H9 (cell line): ENCODE measurements at regions not wholly inside any gene's neighbourhood (a gene's known extent, or its start where the extent isn't known, plus 50 kb on each side); places are given as distances from the start of the nearest gene placed in this dataset.

Experiments
- DNase-seq: peaks from one replicate; pipeline ENCODE4 v3.0.0-alpha.2; 2017
- H2AFZ ChIP-seq: one replicate; pipeline ENCODE4 v1.6.1; 2013; ENCODE audit warnings: mild to moderate bottlenecking, low read length, control low read depth, moderate library complexity
- H2AK5ac ChIP-seq: 2 replicates; pipeline ENCODE4 v1.6.1; 2013; ENCODE audit warnings: low read length, control low read depth, mixed read lengths; ENCODE audit not compliant: insufficient read length
- H2BK120ac ChIP-seq: one replicate; pipeline ENCODE4 v1.6.1; 2013; ENCODE audit warnings: low read depth, mild to moderate bottlenecking, low read length, control low read depth, inconsistent platforms; ENCODE audit not compliant: poor library complexity, severe bottlenecking
- H2BK12ac ChIP-seq: 2 replicates; pipeline ENCODE4 v1.6.1; 2013; ENCODE audit warnings: low read length, control low read depth, mixed read lengths, low read depth; ENCODE audit not compliant: insufficient read length
- H2BK15ac ChIP-seq: 2 replicates; pipeline ENCODE4 v1.6.1; 2013; ENCODE audit warnings: low read depth, low read length, control low read depth
- H2BK20ac ChIP-seq: one replicate; pipeline ENCODE4 v1.6.1; 2013; ENCODE audit warnings: low read depth, mild to moderate bottlenecking, low read length, control low read depth, inconsistent platforms; ENCODE audit not compliant: poor library complexity, severe bottlenecking
- H2BK5ac ChIP-seq: 2 replicates; pipeline ENCODE4 v1.6.1; 2013; ENCODE audit warnings: low read length, control low read depth, mixed read lengths; ENCODE audit not compliant: insufficient read length
- H3K14ac ChIP-seq: 2 replicates; pipeline ENCODE4 v1.6.1; 2013; ENCODE audit warnings: low read length, control low read depth; ENCODE audit not compliant: insufficient read depth
- H3K18ac ChIP-seq: 2 replicates; pipeline ENCODE4 v1.6.1; 2013; ENCODE audit warnings: low read depth, mild to moderate bottlenecking, mixed read lengths, low read length, control low read depth; ENCODE audit not compliant: insufficient read length
- H3K23ac ChIP-seq: 2 replicates; pipeline ENCODE4 v1.6.1; 2013; ENCODE audit warnings: low read length, control low read depth, mixed read lengths, low read depth; ENCODE audit not compliant: insufficient read length
- H3K23me2 ChIP-seq: 2 replicates; pipeline ENCODE4 v1.6.1; 2013; ENCODE audit warnings: low read depth, mild to moderate bottlenecking, mixed read lengths, low read length, control low read depth; ENCODE audit not compliant: insufficient read length, poor library complexity, severe bottlenecking
- H3K27ac ChIP-seq: 2 replicates; pipeline ENCODE4 v1.5.1; 2013; ENCODE audit warnings: low read length, control low read depth, mixed read lengths, low read depth; ENCODE audit not compliant: insufficient read length
- H3K27me3 ChIP-seq: 2 replicates; pipeline ENCODE4 v1.6.1; 2013; ENCODE audit warnings: low read length, control low read depth, inconsistent platforms; ENCODE audit not compliant: insufficient read depth
- H3K4ac ChIP-seq: 2 replicates; pipeline ENCODE4 v1.6.1; 2013; ENCODE audit warnings: low read depth, mild to moderate bottlenecking, control low read depth, inconsistent platforms, low read length, moderate library complexity
- H3K4me1 ChIP-seq: 2 replicates; pipeline ENCODE4 v1.6.1; 2013; ENCODE audit warnings: low read length, control low read depth, inconsistent platforms; ENCODE audit not compliant: insufficient read depth
- H3K4me2 ChIP-seq: 2 replicates; pipeline ENCODE4 v1.6.1; 2013; ENCODE audit warnings: low read length, control low read depth, mixed read lengths; ENCODE audit not compliant: insufficient read length, insufficient read depth
- H3K56ac ChIP-seq: 2 replicates; pipeline ENCODE4 v1.6.1; 2013; ENCODE audit warnings: low read depth, mild to moderate bottlenecking, mixed read lengths, low read length, control low read depth; ENCODE audit not compliant: insufficient read length
- H3K79me1 ChIP-seq: 2 replicates; pipeline ENCODE4 v1.6.1; 2013; ENCODE audit warnings: low read depth, mild to moderate bottlenecking, moderate library complexity, low read length, control low read depth, inconsistent platforms; ENCODE audit not compliant: insufficient read depth, poor library complexity, severe bottlenecking
- H3K79me2 ChIP-seq: 2 replicates; pipeline ENCODE4 v1.6.1; 2013; ENCODE audit warnings: low read length, control low read depth, inconsistent platforms; ENCODE audit not compliant: insufficient read depth
- H3K9ac ChIP-seq: 2 replicates; pipeline ENCODE4 v1.6.1; 2013; ENCODE audit warnings: low read length, control low read depth, mixed read lengths; ENCODE audit not compliant: insufficient read length; ENCODE audit errors: extremely low read depth
- H3K9me3 ChIP-seq: one replicate; pipeline ENCODE4 v1.6.1; 2013; ENCODE audit warnings: low read depth, low read length, inconsistent platforms; ENCODE audit not compliant: control insufficient read depth
- H3T11ph ChIP-seq: one replicate; pipeline ENCODE4 v1.6.1; 2013; ENCODE audit warnings: mild to moderate bottlenecking, low read length, control low read depth, inconsistent platforms
- H4K20me1 ChIP-seq: one replicate; pipeline ENCODE4 v1.6.1; 2013; ENCODE audit not compliant: control insufficient read depth, insufficient read length, insufficient read depth
- H4K5ac ChIP-seq: 2 replicates; pipeline ENCODE4 v1.6.1; 2013; ENCODE audit warnings: low read depth, mild to moderate bottlenecking, mixed read lengths, low read length, control low read depth; ENCODE audit not compliant: insufficient read length
- H4K8ac ChIP-seq: replicated peaks from 2 replicates; pipeline ENCODE4 v1.6.1; 2013; ENCODE audit warnings: low read length, control low read depth, mixed read lengths, low read depth; ENCODE audit not compliant: insufficient read length
- H4K91ac ChIP-seq: 2 replicates; pipeline ENCODE4 v1.6.1; 2013; ENCODE audit warnings: low read depth, mild to moderate bottlenecking, moderate library complexity, mixed read lengths, low read length, control low read depth; ENCODE audit not compliant: insufficient read length
- H3K27ac Mint-ChIP-seq, 3 experiments: 2 replicates in 2 of 3; 3 replicates in 1 of 3; pipeline ENCODE4 v1.8.0; 2020 to 2021; ENCODE audit warnings: mixed read lengths in 3 of 3, mild to moderate bottlenecking in 1 of 3, moderate library complexity in 1 of 3
- H3K27me3 Mint-ChIP-seq: 2 replicates; pipeline ENCODE4 v1.8.0; 2021; ENCODE audit warnings: low read depth, mild to moderate bottlenecking, moderate library complexity, mixed read lengths
- H3K36me3 Mint-ChIP-seq, 3 experiments: 2 replicates in 2 of 3; 3 replicates in 1 of 3; pipeline ENCODE4 v1.8.0; 2020 to 2021; ENCODE audit warnings: low read depth in 3 of 3, mixed read lengths in 3 of 3; ENCODE audit not compliant: insufficient read depth in 1 of 3
- H3K4me1 Mint-ChIP-seq, 2 experiments: 2 replicates each; pipeline ENCODE4 v1.8.0; 2020; ENCODE audit warnings: mixed read lengths in 2 of 2
- H3K4me3 Mint-ChIP-seq, 2 experiments: 2 replicates in 1 of 2; 3 replicates in 1 of 2; pipeline ENCODE4 v1.8.0; 2020 to 2021; ENCODE audit warnings: mild to moderate bottlenecking in 2 of 2, mixed read lengths in 2 of 2, moderate library complexity in 1 of 2
- H3K9me3 Mint-ChIP-seq, 2 experiments: 2 replicates in 1 of 2; 3 replicates in 1 of 2; pipeline ENCODE4 v1.8.0; 2020; ENCODE audit warnings: mild to moderate bottlenecking in 2 of 2, mixed read lengths in 2 of 2, moderate library complexity in 1 of 2
- CTCF ChIP-seq: fragments of 200-600 bp; sonication (generic); conservative IDR thresholded peaks from 3 replicates; pipeline ENCODE4 v1.8.0; 2021; ENCODE audit warnings: antibody characterized with exemption, mild to moderate bottlenecking
- WGBS: extraction: QIAGEN DNeasy Blood & Tissue Kit; methylation state at CpG from one replicate; pipeline ENCODE4 v1.1.7; 2013; ENCODE audit warnings: missing lambda C conversion rate, low lambda C conversion rate, mixed read lengths; ENCODE audit not compliant: insufficient read length; ENCODE audit errors: extremely low coverage; 5-methylcytosine and 5-hydroxymethylcytosine counted together

GRCh38 chr4:43680421-43680820, 768.2 kb downstream of the KCTD8 start:
- Histone ChIP-seq H4K8ac (no peak overlapping the region), H3K14ac (no peak overlapping the region), H3K4me2 (no peak overlapping the region), H2BK20ac (no peak overlapping the region), H3K27ac (no peak overlapping the region), H3K56ac (no peak overlapping the region), H3K9me3 (no peaks in the 10 kb centered on the region), H2AFZ (no peak overlapping the region), H2BK15ac (no peak overlapping the region), H3K23ac (no peak overlapping the region), H3K4me1 (no peaks in the 10 kb centered on the region), H3K18ac (no peak overlapping the region), H3K4ac (no peak overlapping the region), H3K23me2 (no peaks in the 10 kb centered on the region), H3K27me3 (no peaks in the 10 kb centered on the region), H3T11ph (no peak overlapping the region), H3K9ac (no peak overlapping the region), H4K20me1 (no peaks in the 10 kb centered on the region), H3K79me2 (no peaks in the 10 kb centered on the region), H2BK5ac (no peak overlapping the region), H4K5ac (no peak overlapping the region), H2AK5ac (no peak overlapping the region), H3K79me1 (no peaks in the 10 kb centered on the region), H2BK120ac (no peak overlapping the region), H4K91ac (no peak overlapping the region), H2BK12ac (no peak overlapping the region)
- Mint-ChIP-seq H3K9me3 (peaks cover 0 to 6% of the 10 kb centered on the region in 2 experiments; a peak in 1 of 5 replicates), H3K27me3 (no peaks in the 10 kb centered on the region), H3K27ac (no peak overlapping the region), H3K4me3 (no peak overlapping the region), H3K36me3 (no peaks in the 10 kb centered on the region; a peak in 2 of 7 replicates), H3K4me1 (peaks cover 2 to 4% of the 10 kb centered on the region in 2 experiments; a peak in 3 of 4 replicates)
- TF ChIP-seq CTCF: no peak
- DNase-seq: no peak
- whole genome bisulfite sequencing: no CpG with 5 or more reads among the region's 1 CpG
